NCI-H524 (cell line): ENCODE measurements at regions not wholly inside any gene's neighbourhood (a gene's known extent, or its start where the extent isn't known, plus 50 kb on each side); places are given as distances from the start of the nearest gene placed in this dataset.
A peak's percentile ranks its signal among the peaks of the same experiment; 100 is the strongest.
"Not testable (repeated sequence)": the region's sequence is repeated elsewhere in the genome, so short reads cannot be mapped to it uniquely, and the experiment has no call there.

Experiments used
- DNase-seq, 2 experiments: peaks; one replicate each; lab custom pipeline; 2025; lab: John Stamatoyannopoulos, UW

GRCh38 chrX:114450911-114451310, 133.0 kb upstream of the HTR2C start:
- no peak for DNase-seq

GRCh38 chrX:114451397-114451796, 132.5 kb upstream of the HTR2C start:
- no peak for DNase-seq

GRCh38 chrX:114462266-114462665, 121.6 kb upstream of the HTR2C start:
- DNase-seq = no peak

GRCh38 chrX:114465689-114466088, 118.2 kb upstream of the HTR2C start:
- no peak for DNase-seq

- not testable (repeated sequence) for DNase-seq
These were observed 111.9 kb upstream of the HTR2C start for GRCh38 chrX:114472008-114472407.

GRCh38 chrX:114472788-114473187, 111.1 kb upstream of the HTR2C start:
- DNase-seq = no peak

GRCh38 chrX:114500622-114501021, 83.3 kb upstream of the HTR2C start:
- DNase-seq = peak; percentile 74

GRCh38 chrX:114508756-114509155, 75.1 kb upstream of the HTR2C start:
- no peak for DNase-seq

- DNase-seq = no peak
These were observed 64.4 kb upstream of the HTR2C start for GRCh38 chrX:114519524-114519923.

GRCh38 chrX:114520701-114521100, 63.2 kb upstream of the HTR2C start:
- DNase-seq = not testable (repeated sequence)

GRCh38 chrX:114532111-114532805, 51.6 kb upstream of the HTR2C start:
- no peak for DNase-seq
